DMS153 (cell line): ENCODE measurements at regions not wholly inside any gene's neighbourhood (a gene's known extent, or its start where the extent isn't known, plus 50 kb on each side); places are given as distances from the start of the nearest gene placed in this dataset.
"Not testable (repeated sequence)": the region's sequence is repeated elsewhere in the genome, so short reads cannot be mapped to it uniquely, and the experiment has no call there.

Source experiments
- DNase-seq: peaks from one replicate; lab custom pipeline; 2025; lab: John Stamatoyannopoulos, UW

GRCh38 chr10:45518741-45519140 lies 144.7 kb downstream of the ALOX5 start:
- no peak for DNase-seq

GRCh38 chr10:45515630-45516029 lies 141.6 kb downstream of the ALOX5 start:
- DNase-seq: no peak

GRCh38 chr10:45514291-45515270 lies 140.6 kb downstream of the ALOX5 start:
- DNase-seq: peak; percentile 77

- DNase-seq: no peak
Measured at GRCh38 chr10:45513551-45513950, 139.5 kb downstream of the ALOX5 start.

GRCh38 chr10:45511926-45512325 lies 137.9 kb downstream of the ALOX5 start:
- not testable (repeated sequence) for DNase-seq

GRCh38 chr10:45509491-45509890 lies 135.5 kb downstream of the ALOX5 start:
- DNase-seq: no peak

- no peak for DNase-seq
Measured at GRCh38 chr10:45505311-45505710, 131.3 kb downstream of the ALOX5 start.

- DNase-seq: no peak
Measured at GRCh38 chr10:45502458-45502857, 128.4 kb downstream of the ALOX5 start.

GRCh38 chr10:45501791-45502190 lies 127.8 kb downstream of the ALOX5 start:
- no peak for DNase-seq

- DNase-seq: no peak
Measured at GRCh38 chr10:45500798-45501197, 126.8 kb downstream of the ALOX5 start.

- DNase-seq: no peak
Measured at GRCh38 chr10:45500304-45500703, 126.3 kb downstream of the ALOX5 start.

GRCh38 chr10:45495438-45496152 lies 121.6 kb downstream of the ALOX5 start:
- DNase-seq: no peak
